Neuronal stem cell (in vitro differentiated cells): ENCODE measurements at regions not wholly inside any gene's neighbourhood (a gene's known extent, or its start where the extent isn't known, plus 50 kb on each side); places are given as distances from the start of the nearest gene placed in this dataset.

Source experiments
- DNase-seq: peaks from one replicate; pipeline ENCODE4 v3.0.0-alpha.2; 2013; ENCODE audit warnings: low spot score
- H2AFZ ChIP-seq: one replicate; pipeline ENCODE4 v1.6.1; 2013; ENCODE audit warnings: mild to moderate bottlenecking, low read length, inconsistent platforms
- H2AK5ac ChIP-seq: 2 replicates; pipeline ENCODE4 v1.6.1; 2013; ENCODE audit warnings: low read depth, mild to moderate bottlenecking, inconsistent platforms, low read length, moderate library complexity, mixed read lengths
- H2BK120ac ChIP-seq: 2 replicates; pipeline ENCODE4 v1.6.1; 2013; ENCODE audit warnings: low read depth, mild to moderate bottlenecking, inconsistent platforms, low read length, moderate library complexity, mixed read lengths
- H2BK12ac ChIP-seq: one replicate; pipeline ENCODE4 v1.6.1; 2013; ENCODE audit warnings: low read length, inconsistent platforms
- H2BK15ac ChIP-seq: 2 replicates; pipeline ENCODE4 v1.6.1; 2013; ENCODE audit warnings: mild to moderate bottlenecking, low read length, inconsistent platforms, mixed read lengths
- H2BK5ac ChIP-seq: one replicate; pipeline ENCODE4 v1.6.1; 2013; ENCODE audit warnings: inconsistent platforms, mild to moderate bottlenecking, low read length, moderate library complexity
- H3K14ac ChIP-seq: one replicate; pipeline ENCODE4 v1.6.1; 2013; ENCODE audit warnings: low read length, inconsistent platforms
- H3K18ac ChIP-seq: 2 replicates; pipeline ENCODE4 v1.6.1; 2013; ENCODE audit warnings: low read length, inconsistent platforms
- H3K23ac ChIP-seq: 2 replicates; pipeline ENCODE4 v1.6.1; 2013; ENCODE audit warnings: low read depth, mild to moderate bottlenecking, mixed read lengths, low read length, inconsistent platforms; ENCODE audit not compliant: poor library complexity
- H3K27ac ChIP-seq: replicated peaks from 3 replicates; pipeline ENCODE4 v1.5.1; 2013; ENCODE audit warnings: low read length, inconsistent platforms
- H3K27me3 ChIP-seq, 3 experiments: 2 replicates each; pipeline ENCODE4 v1.6.1; 2013; ENCODE audit warnings: low read length in 3 of 3, mild to moderate bottlenecking in 2 of 3, inconsistent platforms in 1 of 3, low read depth in 1 of 3, mixed read lengths in 1 of 3, moderate library complexity in 1 of 3; ENCODE audit not compliant: control insufficient read depth in 3 of 3, insufficient read depth in 3 of 3
- H3K36me3 ChIP-seq, 2 donors: replicated peaks in 1 of 2; 2 replicates each; pipeline ENCODE4 v1.6.1; 2013; ENCODE audit warnings: low read length in 2 of 2; ENCODE audit not compliant: control insufficient read depth in 2 of 2, insufficient read depth in 2 of 2
- H3K4ac ChIP-seq: 2 replicates; pipeline ENCODE4 v1.6.1; 2013; ENCODE audit warnings: inconsistent platforms, mild to moderate bottlenecking, low read length, moderate library complexity
- H3K4me1 ChIP-seq, 2 donors: 1 replicate in 1 of 2; 2 replicates in 1 of 2; pipeline ENCODE4 v1.6.1; 2013; ENCODE audit warnings: low read length in 2 of 2, low read depth in 1 of 2; ENCODE audit not compliant: control insufficient read depth in 2 of 2, insufficient read depth in 1 of 2
- H3K4me2 ChIP-seq: one replicate; pipeline ENCODE4 v1.6.1; 2013; ENCODE audit warnings: mild to moderate bottlenecking, low read length, inconsistent platforms; ENCODE audit not compliant: insufficient read depth, poor library complexity, severe bottlenecking
- H3K4me3 ChIP-seq, 2 donors: 2 replicates each; pipeline ENCODE4 v1.5.1; 2013; ENCODE audit warnings: low read length in 2 of 2, mild to moderate bottlenecking in 2 of 2, inconsistent platforms in 1 of 2, moderate library complexity in 1 of 2
- H3K79me1 ChIP-seq: one replicate; pipeline ENCODE4 v1.6.1; 2013; ENCODE audit warnings: low read depth, mild to moderate bottlenecking, inconsistent platforms, low read length, moderate library complexity
- H3K9ac ChIP-seq: one replicate; pipeline ENCODE4 v1.6.1; 2013; ENCODE audit warnings: mild to moderate bottlenecking, low read depth, low read length, inconsistent platforms; ENCODE audit not compliant: poor library complexity
- H3K9me3 ChIP-seq, 2 donors: replicated peaks in 1 of 2; 2 replicates each; pipeline versions ENCODE3 to v1.6.1; 2013; ENCODE audit warnings: low read length in 2 of 2, mild to moderate bottlenecking in 2 of 2, inconsistent platforms in 1 of 2, low read depth in 1 of 2, mixed read lengths in 1 of 2, moderate library complexity in 1 of 2; ENCODE audit not compliant: control insufficient read depth in 2 of 2, insufficient read depth in 1 of 2
- H4K8ac ChIP-seq: one replicate; pipeline ENCODE4 v1.6.1; 2013; ENCODE audit warnings: low read depth, mild to moderate bottlenecking, inconsistent platforms, low read length, moderate library complexity
- H4K91ac ChIP-seq: one replicate; pipeline ENCODE4 v1.6.1; 2013; ENCODE audit warnings: low read length, low read depth, mild to moderate bottlenecking, inconsistent platforms; ENCODE audit not compliant: poor library complexity
- WGBS, 2 donors: extraction: QIAGEN DNeasy Blood & Tissue Kit; methylation state at CpG; one replicate each; pipeline ENCODE4 v1.1.7; 2013; ENCODE audit warnings: missing lambda C conversion rate in 2 of 2, mixed read lengths in 1 of 2; ENCODE audit not compliant: insufficient read length in 2 of 2, insufficient replicate concordance in 1 of 2; ENCODE audit errors: extremely low coverage in 2 of 2; 5-methylcytosine and 5-hydroxymethylcytosine counted together

GRCh38 chr3:30069056-30069455, 537.3 kb upstream of the TGFBR2 start:
- Histone ChIP-seq H3K18ac (no peak overlapping the region), H2BK120ac (no peak overlapping the region), H3K23ac (no peak overlapping the region), H2BK5ac (no peak overlapping the region), H3K27me3 (no peaks in the 10 kb centered on the region), H3K79me1 (no peaks in the 10 kb centered on the region), H3K4me2 (no peak overlapping the region), H2AK5ac (no peak overlapping the region), H3K27ac (no peak overlapping the region), H2BK15ac (no peak overlapping the region), H3K36me3 (no peaks in the 10 kb centered on the region), H3K9ac (no peak overlapping the region), H3K4ac (no peak overlapping the region), H4K91ac (no peak overlapping the region), H3K4me3 (no peak overlapping the region), H3K4me1 (no peaks in the 10 kb centered on the region), H2AFZ (no peak overlapping the region), H2BK12ac (no peak overlapping the region), H4K8ac (no peak overlapping the region), H3K9me3 (peaks cover 2 to 6% of the 10 kb centered on the region in 2 donors), H3K14ac (no peak overlapping the region)
- no CpG with 5 or more reads among the region's 2 CpGs for WGBS, 2 donors
- DNase-seq: no peak

- peaks cover 0 to 2% of the 10 kb centered on the region in 2 donors for H3K9me3 ChIP-seq
- H2BK12ac ChIP-seq: no peak overlapping the region
- no peak overlapping the region for H3K4me3 ChIP-seq
- no peak overlapping the region for H3K14ac ChIP-seq
- no peak overlapping the region for H4K91ac ChIP-seq
- no peak overlapping the region for H3K18ac ChIP-seq
- H3K27me3 ChIP-seq: no peaks in the 10 kb centered on the region
- no peak for DNase-seq
- no peak overlapping the region for H3K27ac ChIP-seq
- H2BK120ac ChIP-seq: no peak overlapping the region
- H3K79me1 ChIP-seq: no peaks in the 10 kb centered on the region
- no peak overlapping the region for H3K4me2 ChIP-seq
- no peak overlapping the region for H3K23ac ChIP-seq
- no peak overlapping the region for H3K9ac ChIP-seq
- H2BK5ac ChIP-seq: no peak overlapping the region
- no peak overlapping the region for H2AFZ ChIP-seq
- H3K4ac ChIP-seq: no peak overlapping the region
- H2AK5ac ChIP-seq: no peak overlapping the region
- H3K4me1 ChIP-seq: no peaks in the 10 kb centered on the region
- H2BK15ac ChIP-seq: no peak overlapping the region
- no peak overlapping the region for H4K8ac ChIP-seq
- no peaks in the 10 kb centered on the region for H3K36me3 ChIP-seq
Observed at GRCh38 chr3:30073040-30073439, 533.4 kb upstream of the TGFBR2 start.

GRCh38 chr3:30073622-30074021, 532.8 kb upstream of the TGFBR2 start:
- H3K36me3 ChIP-seq: no peaks in the 10 kb centered on the region
- DNase-seq: no peak
- WGBS, 2 donors: no CpG with 5 or more reads among the region's 1 CpG
- no peak overlapping the region for H3K14ac ChIP-seq
- no peaks in the 10 kb centered on the region for H3K27me3 ChIP-seq
- no peaks in the 10 kb centered on the region for H3K4me1 ChIP-seq
- H2BK120ac ChIP-seq: no peak overlapping the region
- H2BK12ac ChIP-seq: no peak overlapping the region
- no peak overlapping the region for H2BK15ac ChIP-seq
- H3K23ac ChIP-seq: no peak overlapping the region
- peaks cover 0 to 2% of the 10 kb centered on the region in 2 donors for H3K9me3 ChIP-seq
- H3K79me1 ChIP-seq: no peaks in the 10 kb centered on the region
- no peak overlapping the region for H2BK5ac ChIP-seq
- H2AFZ ChIP-seq: no peak overlapping the region
- no peak overlapping the region for H3K4me3 ChIP-seq
- H3K4me2 ChIP-seq: no peak overlapping the region
- no peak overlapping the region for H3K9ac ChIP-seq
- no peak overlapping the region for H2AK5ac ChIP-seq
- no peak overlapping the region for H4K91ac ChIP-seq
- H3K27ac ChIP-seq: no peak overlapping the region
- H3K18ac ChIP-seq: no peak overlapping the region
- H4K8ac ChIP-seq: no peak overlapping the region
- H3K4ac ChIP-seq: no peak overlapping the region

- no peak overlapping the region for H3K18ac ChIP-seq
- WGBS, 2 donors: no CpG with 5 or more reads among the region's 2 CpGs
Observed at GRCh38 chr3:30075514-30075913, 530.9 kb upstream of the TGFBR2 start.

More at GRCh38 chr3:30075514-30075913, 530.9 kb upstream of the TGFBR2 start:
- Histone ChIP-seq H3K9ac (no peak overlapping the region), H4K91ac (no peak overlapping the region), H2BK5ac (no peak overlapping the region), H2AK5ac (no peak overlapping the region), H3K4me2 (no peak overlapping the region), H2BK15ac (no peak overlapping the region), H3K4ac (no peak overlapping the region), H3K14ac (no peak overlapping the region), H2AFZ (no peak overlapping the region), H3K27ac (no peak overlapping the region), H3K4me3 (no peak overlapping the region), H3K79me1 (no peaks in the 10 kb centered on the region), H3K4me1 (no peaks in the 10 kb centered on the region), H2BK120ac (no peak overlapping the region), H3K36me3 (no peaks in the 10 kb centered on the region), H2BK12ac (no peak overlapping the region), H3K27me3 (no peaks in the 10 kb centered on the region), H3K23ac (no peak overlapping the region), H3K9me3 (peaks cover 0 to 2% of the 10 kb centered on the region in 2 donors), H4K8ac (no peak overlapping the region)
- DNase-seq: no peak
